ENCODE measurements at regions not wholly inside any gene's neighbourhood (a gene's known extent, or its start where the extent isn't known, plus 50 kb on each side); places are given as distances from the start of the nearest gene placed in this dataset.

- DNase-seq = no peak
Measured at GRCh38 chr21:40990366-40990765, 143.4 kb upstream of the DSCAM start.

GRCh38 chr21:40997831-40998230, 150.9 kb upstream of the DSCAM start:
- DNase-seq = no peak

DNA sequence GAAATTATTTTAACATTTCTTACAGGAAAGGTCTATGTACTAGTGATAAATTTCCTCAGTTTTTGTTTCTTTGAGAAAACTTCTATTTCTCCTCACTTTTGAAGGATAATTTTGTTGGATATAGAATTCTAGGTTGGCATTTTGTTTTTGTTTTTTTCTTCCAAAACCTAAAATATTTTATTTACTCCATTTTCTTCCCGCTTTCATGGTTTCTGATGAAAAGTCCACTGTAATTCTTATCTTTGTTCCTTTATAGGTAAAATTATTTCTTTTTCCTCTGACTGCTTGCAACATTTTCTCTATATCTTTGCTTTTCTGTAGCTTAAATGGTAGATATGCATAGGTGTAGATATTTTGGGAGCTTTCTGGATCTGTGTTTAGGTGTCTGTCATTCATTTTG, 153.9 kb upstream of the DSCAM start:
- DNase-seq = no peak

GRCh38 chr21:41006636-41007035, 159.7 kb upstream of the DSCAM start:
- DNase-seq = no peak

DNA sequence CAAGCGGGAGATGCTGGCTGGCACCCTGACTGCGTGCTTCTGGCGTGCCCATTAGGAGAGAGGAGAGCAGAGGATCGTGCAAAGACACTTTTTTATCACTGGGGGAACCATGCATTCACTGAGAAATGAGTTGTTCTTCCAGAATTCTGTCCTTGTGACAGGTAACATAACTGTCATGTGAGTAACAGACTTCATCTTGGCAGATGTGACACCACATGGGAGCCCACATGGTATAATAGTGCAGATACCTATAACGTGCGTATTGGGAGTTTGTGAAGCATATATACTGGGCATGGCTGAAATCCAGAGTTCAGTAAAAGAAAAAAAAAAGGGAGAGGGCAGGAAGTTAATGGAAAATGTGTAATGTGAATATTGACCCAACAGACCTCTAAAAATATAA, 159.6 kb upstream of the BACE2 start:
- DNase-seq = no peak

- no peak for DNase-seq
Measured at GRCh38 chr21:41008974-41009373, 159.0 kb upstream of the BACE2 start.

DNA sequence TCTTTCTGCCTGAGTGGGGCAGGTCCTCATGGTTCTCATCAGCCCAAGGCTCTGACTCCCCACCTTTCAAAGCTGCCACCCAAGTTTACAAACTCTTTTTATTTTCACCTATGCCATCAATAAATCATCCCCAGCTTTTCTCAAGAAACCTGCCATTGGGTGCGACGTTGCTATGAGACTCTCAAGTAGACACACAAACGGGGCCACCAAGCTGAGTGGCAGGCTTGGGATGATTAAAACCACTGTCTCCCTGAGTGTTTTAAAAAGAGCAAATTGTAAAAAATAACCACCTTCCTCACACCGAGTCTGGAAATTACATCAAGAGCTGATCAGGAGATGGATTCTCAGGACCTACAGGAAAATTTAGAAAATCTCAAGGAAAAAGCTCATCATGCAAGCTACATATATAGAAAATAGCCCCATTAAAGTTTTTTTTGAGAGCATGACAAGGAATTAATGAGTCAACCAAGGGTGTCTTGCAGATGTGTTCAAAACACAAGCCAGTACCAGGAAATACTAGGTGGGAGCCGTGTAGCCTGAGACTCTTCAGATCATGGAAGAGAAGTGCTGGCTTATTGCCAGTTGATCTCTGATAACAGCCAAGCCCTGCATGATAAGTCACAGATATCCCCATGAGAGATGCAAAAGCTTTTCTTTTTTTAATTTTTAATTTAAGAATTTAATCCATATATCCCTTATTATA, 158.4 kb upstream of the BACE2 start:
- DNase-seq = peak; percentile 70

DNA sequence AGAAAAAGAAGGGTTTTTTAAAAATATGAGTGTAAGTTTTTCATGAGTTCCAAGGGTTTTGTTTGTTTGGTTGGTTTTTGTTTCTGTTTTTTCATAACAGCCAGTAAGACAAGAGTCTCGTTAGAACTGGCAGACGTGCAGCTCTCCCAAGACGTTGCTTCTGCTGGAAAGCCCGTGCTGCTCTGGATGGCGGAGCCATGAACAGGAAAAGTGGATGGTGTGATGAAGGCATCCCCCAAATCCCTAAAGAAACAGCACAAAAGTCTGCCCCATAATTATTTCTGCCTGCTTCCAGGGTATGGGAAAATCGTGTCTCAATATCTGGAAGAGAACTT, 157.9 kb upstream of the BACE2 start:
- peak; percentile 58 for DNase-seq

- DNase-seq = no peak
Measured at GRCh38 chr21:41011098-41011731, 156.7 kb upstream of the BACE2 start.

DNA sequence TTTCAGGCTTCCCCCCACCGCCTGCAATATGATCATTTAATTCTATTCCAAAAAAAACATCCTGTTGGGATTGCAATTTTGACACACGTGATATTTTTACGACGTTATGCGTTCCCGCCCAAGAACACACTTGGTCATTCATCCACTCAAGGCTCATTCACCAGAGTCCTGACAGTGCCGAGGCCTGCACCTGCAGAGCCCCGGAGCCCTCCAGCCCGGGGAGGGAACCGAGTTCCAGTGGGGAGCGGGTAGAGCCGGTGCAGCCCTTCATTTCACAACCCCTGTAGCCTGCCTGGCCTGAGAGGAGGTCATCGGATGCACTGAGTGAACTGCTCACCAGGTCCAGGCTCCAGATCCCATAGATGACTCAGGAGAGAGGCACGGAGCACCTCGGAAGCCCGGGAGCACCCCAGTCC, 156.0 kb upstream of the BACE2 start:
- DNase-seq = no peak

DNA sequence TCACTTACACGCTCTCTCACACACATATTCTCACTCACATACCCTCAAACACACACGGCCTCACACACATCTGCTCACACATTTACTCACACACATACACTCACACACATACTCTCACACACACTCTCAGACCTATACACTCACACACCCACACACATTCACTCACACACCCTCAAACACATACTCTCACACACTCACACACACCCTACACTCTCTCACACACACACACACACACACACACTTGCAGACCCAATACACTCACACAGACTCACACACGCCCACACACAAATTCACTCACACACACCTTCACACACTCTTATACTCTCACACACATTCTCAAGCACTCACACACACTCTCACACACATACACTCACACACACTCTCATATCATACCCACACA, 155.5 kb upstream of the BACE2 start:
- no peak for DNase-seq

DNA sequence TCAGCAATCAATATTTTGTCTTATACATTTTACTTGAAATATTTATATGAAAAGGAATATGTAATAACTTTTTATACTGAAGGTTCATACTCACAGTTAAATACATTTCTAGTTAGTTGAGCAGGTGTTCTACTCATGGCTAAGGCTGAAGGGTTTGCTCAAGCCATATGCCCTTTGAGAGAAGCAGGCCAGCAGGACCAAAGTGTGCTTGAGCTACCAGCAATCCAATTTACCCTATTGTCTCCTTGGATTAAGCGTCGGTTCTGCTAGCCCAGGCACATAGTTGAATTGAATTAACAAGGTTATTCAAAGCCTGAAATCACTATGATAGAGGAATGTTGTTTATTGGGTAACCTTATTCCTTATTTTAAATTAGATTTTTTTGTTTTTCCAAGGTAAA, 151.5 kb upstream of the BACE2 start:
- no peak for DNase-seq

- no peak for DNase-seq
Measured at GRCh38 chr21:41018431-41018830, 149.5 kb upstream of the BACE2 start.

GRCh38 chr21:41023936-41024335, 144.0 kb upstream of the BACE2 start:
- DNase-seq = no peak

- no peak for DNase-seq
Measured at GRCh38 chr21:41024341-41024740, 143.6 kb upstream of the BACE2 start.

- DNase-seq = peak; percentile 33
Measured at GRCh38 chr21:41024746-41025254, 143.2 kb upstream of the BACE2 start.

- DNase-seq = no peak
Measured at GRCh38 chr21:41029571-41029970, 138.4 kb upstream of the BACE2 start.

GRCh38 chr21:41031701-41032220, 136.2 kb upstream of the BACE2 start:
- DNase-seq = no peak

GRCh38 chr21:41032541-41032940, 135.4 kb upstream of the BACE2 start:
- DNase-seq = no peak

- DNase-seq = no peak
Measured at GRCh38 chr21:41037212-41037611, 130.7 kb upstream of the BACE2 start.

DNA sequence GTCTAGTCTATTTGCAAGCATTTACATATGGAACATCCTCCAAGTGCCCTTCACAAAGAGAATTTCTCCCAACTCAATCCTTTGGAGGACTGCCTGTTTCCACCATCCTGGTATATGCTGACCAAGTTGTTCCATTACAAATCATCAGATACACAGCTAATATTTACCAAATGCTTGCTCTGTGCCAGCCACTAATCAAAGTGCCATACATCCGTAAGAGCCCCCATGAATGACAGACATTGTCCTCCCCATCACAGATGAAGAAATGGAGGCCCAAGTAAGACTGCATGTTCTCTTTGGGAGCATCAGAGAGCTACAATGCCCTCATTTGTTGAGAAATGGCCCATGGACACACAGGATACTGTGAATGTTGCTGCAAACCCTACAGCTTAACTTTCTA, 130.0 kb upstream of the BACE2 start:
- DNase-seq = no peak

GRCh38 chr21:41043014-41043413, 124.9 kb upstream of the BACE2 start:
- no peak for DNase-seq

- DNase-seq = peak; percentile 33
Measured at GRCh38 chr21:41045534-41046268, 122.3 kb upstream of the BACE2 start.

DNA sequence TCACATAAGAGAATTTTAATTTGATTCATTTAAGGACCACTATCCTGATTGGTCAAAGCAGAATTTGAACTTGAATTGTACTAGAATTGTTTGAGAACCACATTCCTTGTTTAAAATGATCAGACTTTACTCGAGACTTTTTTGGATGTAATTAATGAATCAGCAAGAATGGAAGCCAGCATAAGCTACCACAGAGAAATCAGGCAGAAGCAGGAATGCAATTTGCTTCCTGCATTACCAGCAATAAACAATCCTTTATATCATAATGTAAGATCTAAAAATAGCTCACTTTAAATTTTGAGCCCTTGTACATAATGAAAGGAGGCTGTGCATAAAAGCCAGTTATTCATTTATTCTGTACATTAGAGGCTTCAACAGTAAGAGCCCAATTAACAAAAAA, 119.8 kb upstream of the BACE2 start:
- DNase-seq = no peak
